ENCODE measurements at regions not wholly inside any gene's neighbourhood (a gene's known extent, or its start where the extent isn't known, plus 50 kb on each side); places are given as distances from the start of the nearest gene placed in this dataset.

- Histone ChIP-seq H3K4me2 (ENCODE audit: insufficient read depth, low read length) (no peak overlapping the region), H3K9ac (ENCODE audit: low read depth, low read length) (no peak overlapping the region), H3K9me3 (ENCODE audit: insufficient read depth, low read length, severe bottlenecking) (no peaks in the 10 kb centered on the region), H3K4me3 (ENCODE audit: low read depth in 1 of 2, low read length in 2 of 2) (no peak overlapping the region), H3K4me1 (ENCODE audit: insufficient read depth, low read length) (no peaks in the 10 kb centered on the region), H2AFZ (ENCODE audit: low read depth, low read length) (no peak overlapping the region), H3K79me2 (ENCODE audit: insufficient read depth, low read length) (no peaks in the 10 kb centered on the region), H3K27ac (ENCODE audit: low read length) (no peak overlapping the region), H3K27me3 (ENCODE audit: insufficient read depth, low read length, poor library complexity) (no peaks in the 10 kb centered on the region), H3K36me3 (ENCODE audit: insufficient read depth, low read length) (no peaks in the 10 kb centered on the region), H4K20me1 (ENCODE audit: insufficient read depth, low read length) (no peaks in the 10 kb centered on the region)
- DNase-seq (no peak), ATAC-seq (ENCODE audit: insufficient read depth, low read depth) (no peak)
- TF ChIP-seq EZH2 (IDR thresholded peaks at IDR 0.05; ENCODE audit: borderline replicate concordance, low read depth, low read length, severe bottlenecking) (no peak), CTCF (IDR thresholded peaks at IDR 0.05; ENCODE audit: borderline replicate concordance, extremely low read depth, low read length, poor library complexity, severe bottlenecking) (no peak)
Measured at GRCh38 chr21:24738063-24738462, 869.2 kb downstream of the MRPL39 start.

GRCh38 chr21:24737296-24737850, 869.9 kb downstream of the MRPL39 start:
- Histone ChIP-seq H2AFZ (ENCODE audit: low read depth, low read length) (no peak overlapping the region), H4K20me1 (ENCODE audit: insufficient read depth, low read length) (no peaks in the 10 kb centered on the region), H3K27ac (ENCODE audit: low read length) (no peak overlapping the region), H3K9me3 (ENCODE audit: insufficient read depth, low read length, severe bottlenecking) (no peaks in the 10 kb centered on the region), H3K4me1 (ENCODE audit: insufficient read depth, low read length) (no peaks in the 10 kb centered on the region), H3K9ac (ENCODE audit: low read depth, low read length) (no peak overlapping the region), H3K36me3 (ENCODE audit: insufficient read depth, low read length) (no peaks in the 10 kb centered on the region), H3K27me3 (ENCODE audit: insufficient read depth, low read length, poor library complexity) (no peaks in the 10 kb centered on the region), H3K4me3 (ENCODE audit: low read depth in 1 of 2, low read length in 2 of 2) (no peak overlapping the region), H3K4me2 (ENCODE audit: insufficient read depth, low read length) (no peak overlapping the region), H3K79me2 (ENCODE audit: insufficient read depth, low read length) (no peaks in the 10 kb centered on the region)
- TF ChIP-seq EZH2 (IDR thresholded peaks at IDR 0.05; ENCODE audit: borderline replicate concordance, low read depth, low read length, severe bottlenecking) (no peak), CTCF (IDR thresholded peaks at IDR 0.05; ENCODE audit: borderline replicate concordance, extremely low read depth, low read length, poor library complexity, severe bottlenecking) (no peak)
- no peak for ATAC-seq (ENCODE audit: insufficient read depth, low read depth)
- no peak for DNase-seq

- no peak overlapping the region for H3K27ac ChIP-seq (ENCODE audit: low read length)
- no peak for ATAC-seq (ENCODE audit: insufficient read depth, low read depth)
- H3K4me1 ChIP-seq (ENCODE audit: insufficient read depth, low read length), result no peaks in the 10 kb centered on the region
- H4K20me1 ChIP-seq (ENCODE audit: insufficient read depth, low read length), result no peaks in the 10 kb centered on the region
- H3K27me3 ChIP-seq (ENCODE audit: insufficient read depth, low read length, poor library complexity), result no peaks in the 10 kb centered on the region
- no peak overlapping the region for H3K4me2 ChIP-seq (ENCODE audit: insufficient read depth, low read length)
- H2AFZ ChIP-seq (ENCODE audit: low read depth, low read length), result no peak overlapping the region
- no peaks in the 10 kb centered on the region for H3K79me2 ChIP-seq (ENCODE audit: insufficient read depth, low read length)
- TF ChIP-seq CTCF (IDR thresholded peaks at IDR 0.05; ENCODE audit: borderline replicate concordance, extremely low read depth, low read length, poor library complexity, severe bottlenecking) (no peak), EZH2 (IDR thresholded peaks at IDR 0.05; ENCODE audit: borderline replicate concordance, low read depth, low read length, severe bottlenecking) (no peak)
- no peaks in the 10 kb centered on the region for H3K9me3 ChIP-seq (ENCODE audit: insufficient read depth, low read length, severe bottlenecking)
- H3K4me3 ChIP-seq (ENCODE audit: low read depth in 1 of 2, low read length in 2 of 2), result no peak overlapping the region
- H3K36me3 ChIP-seq (ENCODE audit: insufficient read depth, low read length), result no peaks in the 10 kb centered on the region
- no peak for DNase-seq
- H3K9ac ChIP-seq (ENCODE audit: low read depth, low read length), result no peak overlapping the region
Measured at GRCh38 chr21:24730661-24731060, 876.6 kb downstream of the MRPL39 start.

- H3K36me3 ChIP-seq (ENCODE audit: insufficient read depth, low read length), result no peaks in the 10 kb centered on the region
- H3K9me3 ChIP-seq (ENCODE audit: insufficient read depth, low read length, severe bottlenecking), result no peaks in the 10 kb centered on the region
- H3K4me1 ChIP-seq (ENCODE audit: insufficient read depth, low read length), result no peaks in the 10 kb centered on the region
- ATAC-seq (ENCODE audit: insufficient read depth, low read depth), result no peak
- H3K4me3 ChIP-seq (ENCODE audit: low read depth in 1 of 2, low read length in 2 of 2), result no peak overlapping the region
- no peak overlapping the region for H3K9ac ChIP-seq (ENCODE audit: low read depth, low read length)
- no peaks in the 10 kb centered on the region for H4K20me1 ChIP-seq (ENCODE audit: insufficient read depth, low read length)
- H3K79me2 ChIP-seq (ENCODE audit: insufficient read depth, low read length), result no peaks in the 10 kb centered on the region
- TF ChIP-seq CTCF (IDR thresholded peaks at IDR 0.05; ENCODE audit: borderline replicate concordance, extremely low read depth, low read length, poor library complexity, severe bottlenecking) (no peak), EZH2 (IDR thresholded peaks at IDR 0.05; ENCODE audit: borderline replicate concordance, low read depth, low read length, severe bottlenecking) (no peak)
- no peak for DNase-seq
- H3K27me3 ChIP-seq (ENCODE audit: insufficient read depth, low read length, poor library complexity), result no peaks in the 10 kb centered on the region
- no peak overlapping the region for H3K27ac ChIP-seq (ENCODE audit: low read length)
- H3K4me2 ChIP-seq (ENCODE audit: insufficient read depth, low read length), result no peak overlapping the region
- no peak overlapping the region for H2AFZ ChIP-seq (ENCODE audit: low read depth, low read length)
Measured at GRCh38 chr21:24729568-24729967, 877.7 kb downstream of the MRPL39 start.

Measured in DND-41 (cell line).